IgD-negative memory B cell (primary cell): ENCODE measurements at regions not wholly inside any gene's neighbourhood (a gene's known extent, or its start where the extent isn't known, plus 50 kb on each side); places are given as distances from the start of the nearest gene placed in this dataset.
A peak's percentile ranks its signal among the peaks of the same experiment; 100 is the strongest.

Experiments
- H3K27ac Mint-ChIP-seq, 3 donors: one replicate each; pipeline ENCODE4 v1.8.0; 2020 to 2022; ENCODE audit warnings: mild to moderate bottlenecking in 3 of 3, mixed read lengths in 3 of 3, moderate library complexity in 1 of 3
- H3K27me3 Mint-ChIP-seq: one replicate; pipeline ENCODE4 v1.8.0; 2021; ENCODE audit warnings: mixed read lengths
- H3K36me3 Mint-ChIP-seq: one replicate; pipeline ENCODE4 v1.8.0; 2020; ENCODE audit warnings: mild to moderate bottlenecking, mixed read lengths
- H3K4me1 Mint-ChIP-seq, 3 donors: one replicate each; pipeline ENCODE4 v1.8.0; 2020 to 2022; ENCODE audit warnings: mixed read lengths in 3 of 3, mild to moderate bottlenecking in 1 of 3
- H3K4me3 Mint-ChIP-seq, 4 donors: one replicate each; pipeline ENCODE4 v1.8.0; 2020 to 2022; ENCODE audit warnings: mild to moderate bottlenecking in 4 of 4, mixed read lengths in 4 of 4, moderate library complexity in 3 of 4
- H3K9me3 Mint-ChIP-seq, 3 donors: one replicate each; pipeline ENCODE4 v1.8.0; 2020 to 2021; ENCODE audit warnings: mixed read lengths in 3 of 3, mild to moderate bottlenecking in 1 of 3

DNA sequence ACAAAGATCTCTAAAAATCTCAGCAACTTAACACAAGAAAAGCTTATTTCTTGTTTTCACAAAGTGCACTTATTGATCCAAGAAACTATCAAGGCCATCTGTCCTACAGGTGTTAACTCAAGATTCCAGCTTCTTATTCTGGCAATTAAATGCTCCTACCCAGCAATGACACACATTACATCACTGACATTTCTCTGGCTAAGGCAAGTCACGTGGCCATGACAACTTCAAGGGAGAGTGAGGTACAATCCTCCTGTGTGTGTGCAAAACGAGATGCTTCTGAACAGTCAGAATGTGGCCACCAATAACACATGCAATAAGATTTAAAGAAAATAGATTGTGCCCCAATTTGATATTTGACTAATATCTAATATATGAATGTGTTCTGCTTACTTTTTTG lies 169.3 kb upstream of the BTBD3 start:
- no peak overlapping the region for H3K27ac Mint-ChIP-seq
- no peaks in the 10 kb centered on the region for H3K27me3 Mint-ChIP-seq
- H3K9me3 Mint-ChIP-seq, result peaks cover 5 to 6% (median 6%) of the 10 kb centered on the region in 3 donors
- no peak overlapping the region for H3K4me3 Mint-ChIP-seq
- H3K36me3 Mint-ChIP-seq, result no peaks in the 10 kb centered on the region
- no peaks in the 10 kb centered on the region for H3K4me1 Mint-ChIP-seq

DNA sequence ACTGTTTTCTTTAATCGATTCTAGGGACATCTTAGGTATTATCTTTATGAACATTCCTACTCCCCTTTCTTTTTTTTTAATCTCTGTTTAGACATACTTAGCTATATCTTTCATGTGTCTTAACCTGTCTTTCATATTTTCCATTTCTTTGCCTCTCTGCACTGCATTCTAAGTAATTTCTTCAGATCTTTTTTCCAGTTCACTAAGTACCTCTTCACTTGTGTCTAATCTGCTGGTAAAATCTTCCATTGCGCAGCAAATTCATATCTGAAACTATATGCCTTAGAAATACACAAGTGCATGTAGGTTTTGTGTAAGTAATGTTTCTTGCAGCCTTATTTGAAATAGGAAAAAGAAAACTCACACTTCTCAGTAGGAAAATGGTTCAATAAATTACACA lies 165.4 kb upstream of the BTBD3 start:
- H3K36me3 Mint-ChIP-seq, result no peaks in the 10 kb centered on the region
- H3K9me3 Mint-ChIP-seq, result peaks cover 3 to 6% (median 4%) of the 10 kb centered on the region in 3 donors
- H3K27me3 Mint-ChIP-seq, result no peaks in the 10 kb centered on the region
- no peak overlapping the region for H3K4me3 Mint-ChIP-seq
- no peak overlapping the region for H3K27ac Mint-ChIP-seq
- no peaks in the 10 kb centered on the region for H3K4me1 Mint-ChIP-seq

DNA sequence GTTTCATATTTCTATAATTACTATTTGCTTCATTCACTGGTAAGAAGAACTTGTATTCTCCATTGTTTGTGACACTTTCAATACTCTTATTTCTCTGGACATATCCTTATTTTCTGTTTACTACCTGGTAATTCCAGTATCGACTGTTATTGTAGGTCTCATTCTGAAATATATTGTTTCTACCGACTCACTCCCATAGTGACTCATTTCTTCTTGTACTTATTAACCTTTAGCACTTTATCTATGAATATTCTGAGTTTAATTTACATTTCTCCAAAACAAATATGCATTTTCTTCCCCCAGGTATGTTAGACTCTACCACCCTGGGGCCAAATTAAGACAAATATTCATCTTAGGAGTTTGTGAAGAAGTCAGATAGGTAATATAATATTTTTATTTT lies 164.5 kb upstream of the BTBD3 start:
- H3K36me3 Mint-ChIP-seq, result no peaks in the 10 kb centered on the region
- H3K27ac Mint-ChIP-seq, result no peak overlapping the region
- H3K9me3 Mint-ChIP-seq, result peaks cover 3 to 6% (median 4%) of the 10 kb centered on the region in 3 donors
- H3K4me1 Mint-ChIP-seq, result no peaks in the 10 kb centered on the region
- H3K4me3 Mint-ChIP-seq, result no peak overlapping the region
- no peaks in the 10 kb centered on the region for H3K27me3 Mint-ChIP-seq

DNA sequence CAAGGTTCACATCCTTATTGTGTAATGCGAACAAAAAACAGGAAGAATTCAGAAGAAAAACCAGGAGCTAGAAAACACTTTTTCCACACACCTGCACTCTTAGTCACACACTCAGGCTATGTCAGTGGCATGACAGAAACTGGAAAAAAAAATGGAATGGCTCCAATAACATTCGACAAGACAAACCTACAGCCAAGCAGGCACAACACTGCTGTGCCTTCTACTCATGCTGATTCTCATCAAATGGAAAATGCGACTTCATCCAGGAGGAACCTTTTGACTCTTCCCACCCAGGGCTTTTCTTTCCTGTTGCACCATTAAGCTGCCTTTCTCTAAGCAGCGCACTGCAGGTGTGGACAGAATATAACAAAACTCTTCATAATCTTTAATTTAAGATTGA lies 163.2 kb upstream of the BTBD3 start:
- no peaks in the 10 kb centered on the region for H3K36me3 Mint-ChIP-seq
- peaks cover 2 to 6% (median 3%) of the 10 kb centered on the region in 3 donors for H3K9me3 Mint-ChIP-seq
- H3K4me3 Mint-ChIP-seq, result no peak overlapping the region
- no peaks in the 10 kb centered on the region for H3K27me3 Mint-ChIP-seq
- H3K4me1 Mint-ChIP-seq, result no peaks in the 10 kb centered on the region
- no peak overlapping the region for H3K27ac Mint-ChIP-seq

DNA sequence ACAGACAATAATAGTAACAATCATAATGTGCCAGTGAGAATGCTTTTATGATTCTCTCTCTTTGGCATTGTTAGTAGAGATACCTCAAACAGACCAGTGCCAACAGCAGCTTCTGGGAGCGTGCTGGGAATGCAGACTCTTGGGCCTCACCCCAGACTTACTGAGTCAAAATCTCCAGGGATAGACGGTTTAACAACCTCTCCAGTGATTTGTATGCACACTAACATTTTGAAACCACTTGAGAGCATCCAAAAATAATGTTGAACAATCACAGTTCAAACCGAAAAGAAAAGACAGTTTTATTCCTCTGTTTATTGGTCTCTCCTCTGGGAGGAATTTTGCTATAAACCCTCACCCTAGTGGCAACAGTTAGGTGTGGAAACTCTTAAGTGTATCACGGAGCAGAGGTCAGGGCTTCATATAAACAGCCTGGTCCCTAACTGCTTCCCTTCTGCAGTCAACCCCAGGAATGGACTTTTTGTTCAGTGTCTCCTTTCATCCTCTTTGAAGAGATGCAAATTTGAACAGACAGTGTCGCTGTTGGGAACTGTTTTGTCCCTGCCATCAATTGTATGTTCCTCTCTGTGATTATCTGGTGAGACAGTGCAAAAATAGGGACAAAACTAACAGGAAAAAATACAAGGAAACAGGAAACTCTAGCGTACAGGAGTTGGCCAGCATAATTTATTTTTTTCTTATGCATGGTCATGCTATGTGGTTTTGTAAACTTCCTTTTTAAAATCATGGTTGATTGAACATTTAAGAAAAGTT lies 162.4 kb upstream of the BTBD3 start:
- no peak overlapping the region for H3K4me3 Mint-ChIP-seq
- no peaks in the 10 kb centered on the region for H3K4me1 Mint-ChIP-seq
- H3K27ac Mint-ChIP-seq, result no peak overlapping the region
- no peaks in the 10 kb centered on the region for H3K36me3 Mint-ChIP-seq
- no peaks in the 10 kb centered on the region for H3K27me3 Mint-ChIP-seq
- H3K9me3 Mint-ChIP-seq, result peaks cover 2 to 6% (median 3%) of the 10 kb centered on the region in 3 donors

DNA sequence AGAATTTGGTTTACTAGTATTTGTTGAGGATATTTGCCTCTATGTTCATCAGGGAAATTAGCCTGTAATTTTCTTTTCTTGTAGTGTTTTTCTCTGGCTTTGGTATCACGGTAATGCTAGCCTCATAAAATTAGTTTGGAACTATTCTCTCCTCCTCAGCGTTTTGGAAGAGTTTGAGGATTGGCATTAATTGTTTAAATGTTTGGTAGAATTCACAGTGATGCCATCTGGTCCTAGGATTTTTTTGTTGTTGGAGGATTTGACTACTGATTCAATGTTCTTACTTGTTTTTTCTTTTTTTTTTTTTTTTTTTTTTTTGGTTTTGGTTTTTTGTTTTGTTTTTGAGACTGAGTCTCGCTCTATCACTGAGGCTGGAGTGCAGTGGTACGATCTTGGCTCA lies 156.2 kb upstream of the BTBD3 start:
- Mint-ChIP-seq H3K27ac (no peak overlapping the region), H3K27me3 (no peaks in the 10 kb centered on the region), H3K36me3 (no peaks in the 10 kb centered on the region), H3K9me3 (peaks cover 0 to 3% (median 1%) of the 10 kb centered on the region in 3 donors), H3K4me1 (no peaks in the 10 kb centered on the region), H3K4me3 (no peak overlapping the region)

DNA sequence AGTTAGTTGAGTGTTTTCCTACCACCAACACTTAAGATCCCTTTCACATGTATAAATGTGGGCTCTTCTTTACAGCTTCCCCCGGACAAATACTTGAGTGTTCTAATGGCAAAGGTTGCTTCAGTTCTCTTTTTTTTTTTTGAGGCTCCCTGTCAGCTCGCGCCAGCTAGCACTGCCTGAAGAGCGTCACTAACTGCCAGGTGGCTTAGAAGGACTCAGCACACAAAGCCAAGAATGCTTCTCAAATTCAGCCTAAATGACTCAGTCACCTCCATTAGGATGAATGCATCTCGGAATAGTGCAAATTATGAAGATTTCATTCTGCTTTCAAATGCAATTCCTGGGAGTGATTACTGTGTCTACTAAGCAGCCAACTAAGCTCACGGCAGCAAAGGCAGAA lies 150.7 kb upstream of the BTBD3 start:
- Mint-ChIP-seq H3K27ac (peak overlapping the region in 1 of 3 donors; percentile 37), H3K36me3 (no peaks in the 10 kb centered on the region), H3K27me3 (peaks cover 2% of the 10 kb centered on the region), H3K9me3 (peaks cover 4 to 7% (median 5%) of the 10 kb centered on the region in 3 donors), H3K4me3 (no peak overlapping the region), H3K4me1 (no peaks in the 10 kb centered on the region)

DNA sequence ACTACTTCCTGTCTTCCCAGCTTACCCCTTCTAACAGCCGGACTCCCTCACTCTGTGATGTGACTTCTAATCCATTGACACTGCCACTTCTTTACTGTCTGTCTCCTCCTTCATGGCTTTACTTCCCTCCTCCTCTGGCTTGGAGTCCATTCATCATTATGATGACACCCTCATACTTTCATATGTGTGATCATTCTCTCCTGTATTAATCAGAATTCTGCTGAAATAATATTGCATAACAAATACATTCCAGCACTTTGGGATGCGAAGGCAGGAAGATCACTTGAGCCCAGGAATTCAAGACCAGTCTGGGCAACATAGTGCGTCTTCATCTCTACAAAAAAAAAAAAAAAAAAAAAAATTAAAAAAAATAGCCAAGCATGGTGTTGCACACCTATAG lies 147.9 kb upstream of the BTBD3 start:
- H3K27ac Mint-ChIP-seq, result no peak overlapping the region
- H3K36me3 Mint-ChIP-seq, result no peaks in the 10 kb centered on the region
- H3K9me3 Mint-ChIP-seq, result peaks cover 6 to 14% (median 7%) of the 10 kb centered on the region in 3 donors
- H3K27me3 Mint-ChIP-seq, result peaks cover 2% of the 10 kb centered on the region
- no peak overlapping the region for H3K4me3 Mint-ChIP-seq
- no peaks in the 10 kb centered on the region for H3K4me1 Mint-ChIP-seq

DNA sequence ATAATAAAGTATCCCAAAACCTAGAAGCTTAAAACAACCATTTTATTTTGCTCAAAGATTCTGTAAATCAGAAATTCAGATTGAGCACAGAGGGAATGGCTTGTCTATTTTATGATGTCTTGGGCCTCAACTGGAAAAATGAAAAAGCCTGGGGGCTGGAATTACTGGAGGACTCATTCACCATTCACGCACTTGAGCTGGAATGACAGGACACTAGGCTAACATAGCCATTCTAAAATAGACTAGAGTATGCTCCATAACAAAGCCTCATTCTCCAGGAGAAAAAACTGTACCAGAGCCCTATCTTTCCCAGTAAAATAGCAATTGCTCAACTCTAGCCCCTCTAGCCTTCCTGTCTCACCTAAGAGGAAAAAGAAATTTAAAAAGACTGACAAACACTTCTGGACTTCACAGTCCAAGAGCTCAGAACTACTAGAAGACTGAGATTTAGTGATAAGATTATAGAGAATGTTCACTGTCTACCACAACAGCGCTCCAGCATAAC lies 145.4 kb upstream of the BTBD3 start:
- Mint-ChIP-seq H3K27ac (no peak overlapping the region), H3K4me1 (no peaks in the 10 kb centered on the region), H3K9me3 (peaks cover 6 to 14% (median 7%) of the 10 kb centered on the region in 3 donors), H3K36me3 (no peaks in the 10 kb centered on the region), H3K27me3 (peaks cover 2% of the 10 kb centered on the region), H3K4me3 (no peak overlapping the region)

DNA sequence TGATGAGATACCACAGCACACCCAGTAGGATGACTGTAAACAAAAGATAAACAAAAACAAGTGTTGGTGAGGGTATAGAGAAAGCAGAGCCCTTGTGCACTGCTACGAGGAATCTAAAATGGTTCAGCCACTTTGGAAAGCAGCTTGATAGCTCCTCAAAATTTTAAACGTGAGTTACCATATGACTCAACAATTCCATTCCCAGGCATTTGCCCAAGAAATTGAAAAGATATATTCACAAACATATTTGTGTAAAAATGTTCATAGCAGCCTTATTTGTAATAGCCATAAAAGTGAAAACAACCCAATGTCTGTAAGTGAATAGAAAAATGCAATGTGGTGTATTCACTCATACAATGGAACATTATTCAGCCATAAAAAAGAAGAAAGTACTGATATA lies 141.0 kb upstream of the BTBD3 start:
- Mint-ChIP-seq H3K36me3 (no peaks in the 10 kb centered on the region), H3K27ac (no peak overlapping the region), H3K9me3 (peaks cover 5 to 14% (median 11%) of the 10 kb centered on the region in 3 donors), H3K27me3 (peaks cover 2% of the 10 kb centered on the region), H3K4me3 (no peak overlapping the region), H3K4me1 (no peaks in the 10 kb centered on the region)

DNA sequence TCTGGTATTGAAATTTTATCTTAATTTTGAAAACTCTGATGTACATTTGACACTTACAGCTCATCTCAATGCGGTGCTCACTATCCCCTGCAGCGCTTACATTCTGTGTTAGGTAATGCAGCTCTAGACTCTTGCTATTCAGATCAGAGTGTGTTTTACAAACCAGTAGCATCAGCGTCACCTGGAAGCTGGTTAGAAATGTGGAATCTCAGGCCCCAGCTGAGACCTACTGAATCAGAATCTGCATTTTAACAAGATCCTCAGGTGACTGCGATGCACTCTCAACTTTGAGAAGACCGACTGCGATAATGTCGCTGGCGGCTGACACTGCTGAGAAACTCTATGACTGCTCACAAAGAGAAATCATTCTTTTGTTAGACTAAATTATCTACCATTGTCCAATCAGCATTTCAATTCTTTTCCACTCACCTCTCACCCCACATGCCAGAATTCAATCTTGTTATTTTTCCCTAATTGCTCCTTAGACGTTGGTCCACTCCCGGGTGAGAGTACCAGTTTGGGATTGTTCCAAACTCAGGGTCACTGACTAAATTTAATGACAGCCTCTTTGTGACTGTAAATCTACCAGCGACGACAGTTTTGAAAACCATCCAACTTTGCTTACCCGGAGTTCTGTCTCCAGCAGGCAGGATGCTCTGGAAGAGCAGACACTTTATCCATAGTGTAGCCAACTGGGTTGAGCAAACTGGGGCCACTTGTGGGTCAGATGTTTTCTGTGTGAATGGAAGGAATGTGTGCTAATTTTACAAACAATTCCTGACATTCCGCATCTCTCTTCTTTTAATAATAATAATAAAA lies 140.1 kb upstream of the BTBD3 start:
- H3K4me3 Mint-ChIP-seq, result no peak overlapping the region
- no peak overlapping the region for H3K27ac Mint-ChIP-seq
- no peaks in the 10 kb centered on the region for H3K27me3 Mint-ChIP-seq
- peaks cover 5 to 13% (median 9%) of the 10 kb centered on the region in 3 donors for H3K9me3 Mint-ChIP-seq
- no peaks in the 10 kb centered on the region for H3K4me1 Mint-ChIP-seq
- no peaks in the 10 kb centered on the region for H3K36me3 Mint-ChIP-seq

DNA sequence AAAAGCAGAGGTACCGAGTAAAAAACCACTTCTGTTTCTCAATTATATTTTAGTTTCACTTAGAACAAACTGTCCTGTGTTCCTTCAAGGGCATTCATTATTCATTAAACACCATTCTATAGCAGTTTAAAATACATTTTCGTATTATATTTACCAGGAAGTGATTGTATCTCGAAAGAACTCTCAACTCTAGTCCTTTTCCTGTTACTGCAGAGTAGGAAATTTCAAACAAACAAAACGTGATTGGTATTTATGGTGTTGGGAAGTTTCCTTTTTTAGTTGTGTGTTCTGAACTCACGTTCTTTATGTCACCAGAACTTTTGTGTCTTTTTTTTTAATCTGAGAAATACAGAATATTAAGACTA lies 139.5 kb upstream of the BTBD3 start:
- Mint-ChIP-seq H3K4me1 (no peaks in the 10 kb centered on the region), H3K27me3 (no peaks in the 10 kb centered on the region), H3K36me3 (no peaks in the 10 kb centered on the region), H3K9me3 (peaks cover 4 to 9% (median 7%) of the 10 kb centered on the region in 3 donors), H3K4me3 (no peak overlapping the region), H3K27ac (no peak overlapping the region)

DNA sequence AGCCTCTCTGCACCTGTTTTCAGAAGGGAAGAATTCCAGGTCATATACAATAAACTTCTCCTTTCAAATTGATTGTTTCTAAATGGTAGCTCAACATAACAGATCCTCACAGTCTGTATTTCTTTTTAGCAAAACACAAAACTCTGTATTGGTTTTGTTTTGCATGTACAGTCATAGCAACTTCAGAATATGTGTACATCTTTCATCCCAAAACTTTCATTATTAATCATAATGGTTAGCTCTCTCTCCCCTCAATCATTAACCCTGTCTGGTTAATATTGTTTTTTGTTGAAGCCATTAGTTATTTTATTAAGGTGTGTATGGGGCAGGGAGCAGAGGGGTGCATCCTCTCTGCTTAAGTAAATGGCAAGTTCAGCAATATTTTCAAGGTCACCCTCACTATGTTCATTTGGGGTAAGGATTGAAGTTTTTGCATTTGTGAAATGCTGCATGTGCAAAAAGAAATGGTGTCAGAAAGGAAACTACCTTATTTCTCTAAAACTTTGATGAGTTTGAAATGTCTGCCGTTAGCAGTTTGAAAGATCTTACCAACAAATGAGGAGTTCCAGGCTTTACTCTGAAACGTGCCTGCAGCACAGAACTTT lies 136.8 kb upstream of the BTBD3 start:
- no peak overlapping the region for H3K4me3 Mint-ChIP-seq

DNA sequence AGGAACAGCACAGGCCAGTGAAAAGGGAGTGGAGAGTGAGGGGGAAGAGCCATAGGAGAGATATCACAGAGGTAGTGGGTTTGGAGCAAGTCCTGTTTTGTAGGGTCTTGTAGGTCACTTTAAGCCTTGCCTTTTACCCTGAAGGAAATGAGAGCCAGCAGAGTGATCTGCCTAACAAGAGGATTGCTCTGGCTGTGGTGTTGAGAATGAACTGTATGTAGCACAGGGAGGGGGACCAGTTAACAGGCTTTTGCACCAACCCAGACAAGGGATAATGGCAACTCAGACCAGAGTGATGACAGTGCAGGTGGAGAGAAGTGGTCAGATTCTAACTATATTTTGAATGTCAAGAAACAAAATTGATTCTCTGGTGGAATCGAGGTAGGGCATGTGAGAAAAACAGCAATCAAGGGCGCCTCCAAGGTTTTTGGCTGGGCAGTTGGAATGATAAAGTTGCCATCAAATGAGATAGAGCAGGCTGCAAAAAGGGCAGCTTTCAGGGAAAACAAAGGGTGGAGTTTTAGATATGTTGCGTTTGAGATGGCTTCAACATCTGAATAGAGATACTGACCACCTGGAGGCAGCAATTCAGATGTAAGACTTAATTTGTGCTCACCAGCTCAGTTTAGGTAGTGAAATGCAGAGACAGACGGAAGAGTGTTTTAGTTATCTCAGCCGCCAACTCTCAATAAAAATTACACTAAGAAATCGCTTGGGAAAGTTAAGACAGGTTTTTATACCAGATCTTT lies 134.4 kb upstream of the BTBD3 start:
- Mint-ChIP-seq H3K4me1 (no peaks in the 10 kb centered on the region), H3K4me3 (no peak overlapping the region), H3K9me3 (peaks cover 2 to 4% (median 4%) of the 10 kb centered on the region in 3 donors), H3K27ac (no peak overlapping the region), H3K36me3 (no peaks in the 10 kb centered on the region), H3K27me3 (no peaks in the 10 kb centered on the region)

More for the DNA sequence above, 136.8 kb upstream of the BTBD3 start:
- Mint-ChIP-seq H3K27me3 (no peaks in the 10 kb centered on the region), H3K9me3 (peaks cover 4 to 9% (median 4%) of the 10 kb centered on the region in 3 donors), H3K36me3 (no peaks in the 10 kb centered on the region), H3K4me1 (no peaks in the 10 kb centered on the region), H3K27ac (no peak overlapping the region)
